Epithelial cell of esophagus (primary cell): ENCODE measurements at regions not wholly inside any gene's neighbourhood (a gene's known extent, or its start where the extent isn't known, plus 50 kb on each side); places are given as distances from the start of the nearest gene placed in this dataset.

ENCODE experiments used
- DNase-seq: peaks from one replicate; pipeline ENCODE4 v3.0.0; 2010; ENCODE audit warnings: low read depth
- H3K4me3 ChIP-seq: 2 replicates; pipeline ENCODE4 v1.5.1; 2011; ENCODE audit warnings: mild to moderate bottlenecking, low read length, control low read depth
- TF ChIP-seq, protein P1 (sequence below): IDR thresholded peaks from 2 replicates; pipeline ENCODE4 v1.5.1; 2011; ENCODE audit warnings: low read depth, mild to moderate bottlenecking, low read length, control low read depth, inconsistent platforms; ENCODE audit not compliant: insufficient read depth; ENCODE audit errors: missing control alignments

DNA sequence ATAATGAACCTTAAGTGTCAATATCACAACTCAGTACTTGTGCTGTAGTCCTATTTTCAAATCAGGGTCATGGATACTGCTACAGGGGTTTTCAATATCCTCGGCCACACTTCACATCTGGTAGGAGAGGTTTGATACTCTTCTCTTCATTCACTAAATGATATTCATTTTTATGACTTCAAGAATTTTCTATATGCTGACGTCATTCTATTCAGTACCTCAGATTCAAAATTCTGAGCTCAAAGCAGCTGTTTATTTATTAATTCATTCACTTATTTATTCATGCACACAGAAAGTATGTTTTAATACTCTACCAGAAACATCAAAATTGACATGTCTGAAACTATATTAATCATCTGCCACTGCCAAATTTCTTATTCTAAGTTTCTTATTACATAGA lies 866.9 kb upstream of the LRRTM1 start:
- no peak for DNase-seq
- TF ChIP-seq, protein P1, sequence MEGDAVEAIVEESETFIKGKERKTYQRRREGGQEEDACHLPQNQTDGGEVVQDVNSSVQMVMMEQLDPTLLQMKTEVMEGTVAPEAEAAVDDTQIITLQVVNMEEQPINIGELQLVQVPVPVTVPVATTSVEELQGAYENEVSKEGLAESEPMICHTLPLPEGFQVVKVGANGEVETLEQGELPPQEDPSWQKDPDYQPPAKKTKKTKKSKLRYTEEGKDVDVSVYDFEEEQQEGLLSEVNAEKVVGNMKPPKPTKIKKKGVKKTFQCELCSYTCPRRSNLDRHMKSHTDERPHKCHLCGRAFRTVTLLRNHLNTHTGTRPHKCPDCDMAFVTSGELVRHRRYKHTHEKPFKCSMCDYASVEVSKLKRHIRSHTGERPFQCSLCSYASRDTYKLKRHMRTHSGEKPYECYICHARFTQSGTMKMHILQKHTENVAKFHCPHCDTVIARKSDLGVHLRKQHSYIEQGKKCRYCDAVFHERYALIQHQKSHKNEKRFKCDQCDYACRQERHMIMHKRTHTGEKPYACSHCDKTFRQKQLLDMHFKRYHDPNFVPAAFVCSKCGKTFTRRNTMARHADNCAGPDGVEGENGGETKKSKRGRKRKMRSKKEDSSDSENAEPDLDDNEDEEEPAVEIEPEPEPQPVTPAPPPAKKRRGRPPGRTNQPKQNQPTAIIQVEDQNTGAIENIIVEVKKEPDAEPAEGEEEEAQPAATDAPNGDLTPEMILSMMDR = no peak
- no peak overlapping the region for H3K4me3 ChIP-seq

GRCh38 chr2:81163583-81163982 lies 859.0 kb upstream of the LRRTM1 start:
- TF ChIP-seq, protein P1 = no peak
- H3K4me3 ChIP-seq = no peak overlapping the region
- DNase-seq = no peak

GRCh38 chr2:81158505-81158904 lies 854.0 kb upstream of the LRRTM1 start:
- TF ChIP-seq, protein P1 = no peak
- no peak overlapping the region for H3K4me3 ChIP-seq
- DNase-seq = no peak

GRCh38 chr2:81148323-81148722 lies 843.8 kb upstream of the LRRTM1 start:
- no peak overlapping the region for H3K4me3 ChIP-seq
- TF ChIP-seq, protein P1 = no peak
- DNase-seq = no peak

DNA sequence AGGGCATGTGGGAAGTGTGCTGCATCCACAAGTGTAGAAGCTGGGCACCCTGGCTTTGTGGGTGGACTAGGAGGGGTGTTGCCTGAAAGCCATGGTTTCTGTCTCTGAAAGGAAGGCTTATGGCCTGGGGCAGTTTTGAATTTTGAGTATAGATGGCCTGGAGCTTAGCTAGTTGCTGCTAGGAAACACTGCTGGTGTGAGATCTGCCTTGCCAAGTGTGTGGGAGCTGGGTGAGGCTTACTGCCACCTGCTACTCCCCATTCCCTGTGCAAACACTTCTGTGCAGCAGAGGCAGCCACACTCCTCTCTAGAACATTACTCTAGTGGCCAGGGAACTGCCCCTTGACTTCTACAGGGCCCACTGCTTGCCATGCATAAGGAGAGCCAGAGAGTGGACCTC lies 831.7 kb upstream of the LRRTM1 start:
- TF ChIP-seq, protein P1 = no peak
- no peak for DNase-seq
- H3K4me3 ChIP-seq = no peak overlapping the region

- H3K4me3 ChIP-seq = no peak overlapping the region
- DNase-seq = no peak
- TF ChIP-seq, protein P1 = no peak
Measured at GRCh38 chr2:81097361-81097760, 792.8 kb upstream of the LRRTM1 start.

GRCh38 chr2:81093031-81093430 lies 788.5 kb upstream of the LRRTM1 start:
- TF ChIP-seq, protein P1 = no peak
- H3K4me3 ChIP-seq = no peak overlapping the region
- DNase-seq = no peak
